ENCODE measurements at regions not wholly inside any gene's neighbourhood (a gene's known extent, or its start where the extent isn't known, plus 50 kb on each side); places are given as distances from the start of the nearest gene placed in this dataset.

DNA sequence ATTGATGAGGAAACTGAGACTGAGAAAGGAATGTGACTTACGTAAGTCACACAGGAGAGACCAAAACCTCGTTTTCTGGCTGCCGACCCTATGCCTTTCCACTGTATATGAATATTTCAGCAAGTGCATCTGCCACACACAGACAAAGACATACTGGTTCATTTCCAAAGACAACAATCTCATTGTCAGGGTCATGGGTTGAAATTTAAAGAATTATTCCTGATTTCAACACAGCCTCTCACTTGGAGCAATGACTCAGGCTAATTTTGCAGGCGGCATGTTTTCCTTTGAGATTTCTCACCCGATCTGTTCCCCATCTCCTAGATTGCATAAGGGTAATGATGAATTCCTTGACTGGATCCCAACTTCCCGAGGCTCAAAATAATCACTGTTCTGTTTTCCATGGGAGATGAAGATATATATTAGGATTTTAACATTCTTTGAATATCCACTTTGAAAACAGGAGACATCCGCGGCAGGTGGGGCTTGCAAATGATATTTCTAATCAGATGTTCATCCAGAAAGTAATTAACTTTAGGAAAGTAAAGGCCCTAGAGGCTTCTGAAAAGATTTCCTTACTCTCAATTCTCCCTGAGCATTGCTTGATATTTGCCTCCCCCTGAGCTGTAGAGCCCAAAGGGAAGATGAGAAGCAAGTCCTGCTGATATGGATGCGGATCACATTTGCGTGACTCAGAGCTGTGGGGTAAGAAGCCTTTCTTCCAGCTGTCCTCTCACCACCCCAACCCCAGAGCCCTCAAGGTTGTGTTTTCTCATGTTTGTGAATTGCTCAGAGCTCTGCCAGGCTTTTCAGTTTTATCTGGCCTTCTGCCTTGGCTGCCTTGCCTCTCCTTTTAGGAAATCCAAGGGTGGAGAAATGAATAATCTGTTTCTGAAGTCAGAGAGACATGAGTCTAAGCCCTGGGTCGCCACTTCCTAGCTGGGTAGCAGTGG, 361.1 kb upstream of the BOD1L1 start:
- H3F3A ChIP-seq (ENCODE audit: control insufficient read depth, insufficient read depth), result no peaks in the 10 kb centered on the region
- H3K9me2 ChIP-seq (replicated peaks; ENCODE audit: control insufficient read depth, low read length), result no peaks in the 10 kb centered on the region
- no peak overlapping the region for H3K4me2 ChIP-seq (ENCODE audit: low read length)
- H3K9me3 ChIP-seq (ENCODE audit: control insufficient read depth, insufficient read depth, low read length), result no peaks in the 10 kb centered on the region
- TF ChIP-seq EZH2phosphoT487 (IDR thresholded peaks at IDR 0.05; ENCODE audit: borderline replicate concordance, low read length), result no peak
- TF ChIP-seq CTCF (IDR thresholded peaks at IDR 0.05; ENCODE audit: low read depth, low read length, poor library complexity, severe bottlenecking), result no peak
- H3K4me3 ChIP-seq (ENCODE audit: low read length), result no peak overlapping the region
- no peaks in the 10 kb centered on the region for H3K27me3 ChIP-seq (ENCODE audit: control insufficient read depth, low read length)
- H3K36me3 ChIP-seq (ENCODE audit: control insufficient read depth, low read length), result no peaks in the 10 kb centered on the region
- no peaks in the 10 kb centered on the region for H4K20me1 ChIP-seq (ENCODE audit: control insufficient read depth, insufficient read depth, low read depth, low read length)
- no peaks in the 10 kb centered on the region for H3K4me1 ChIP-seq (ENCODE audit: control insufficient read depth, low read length)
- no peaks in the 10 kb centered on the region for H3K79me2 ChIP-seq (ENCODE audit: control insufficient read depth, low read length)
- H3K27ac ChIP-seq (ENCODE audit: low read depth, low read length), result no peak overlapping the region

DNA sequence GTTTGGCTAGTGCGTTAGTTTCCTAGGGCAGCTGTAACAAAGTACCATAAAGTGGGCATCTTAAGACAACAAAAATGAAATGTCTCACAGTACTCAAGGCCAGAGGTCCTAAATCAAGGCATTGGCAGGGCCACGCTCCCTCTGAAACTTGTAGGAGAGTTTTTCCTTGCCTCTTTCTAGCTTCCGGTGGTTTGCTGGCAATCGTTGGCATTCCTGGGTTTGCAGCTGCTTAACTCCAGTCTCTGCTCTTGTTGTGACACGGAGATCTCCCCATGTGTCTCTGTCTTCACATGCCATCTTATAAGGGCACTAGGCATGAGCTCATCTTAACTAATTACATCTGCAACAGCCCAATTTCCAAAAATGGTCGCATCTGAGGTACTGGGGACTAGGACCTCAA, 362.0 kb upstream of the BOD1L1 start:
- H4K20me1 ChIP-seq (ENCODE audit: control insufficient read depth, insufficient read depth, low read depth, low read length), result no peaks in the 10 kb centered on the region
- no peaks in the 10 kb centered on the region for H3K9me2 ChIP-seq (replicated peaks; ENCODE audit: control insufficient read depth, low read length)
- H3K4me2 ChIP-seq (ENCODE audit: low read length), result no peak overlapping the region
- H3F3A ChIP-seq (ENCODE audit: control insufficient read depth, insufficient read depth), result no peaks in the 10 kb centered on the region
- TF ChIP-seq CTCF (IDR thresholded peaks at IDR 0.05; ENCODE audit: low read depth, low read length, poor library complexity, severe bottlenecking), result no peak
- no peak for TF ChIP-seq EZH2phosphoT487 (IDR thresholded peaks at IDR 0.05; ENCODE audit: borderline replicate concordance, low read length)
- H3K79me2 ChIP-seq (ENCODE audit: control insufficient read depth, low read length), result no peaks in the 10 kb centered on the region
- H3K36me3 ChIP-seq (ENCODE audit: control insufficient read depth, low read length), result no peaks in the 10 kb centered on the region
- H3K4me1 ChIP-seq (ENCODE audit: control insufficient read depth, low read length), result no peaks in the 10 kb centered on the region
- H3K9me3 ChIP-seq (ENCODE audit: control insufficient read depth, insufficient read depth, low read length), result no peaks in the 10 kb centered on the region
- no peak overlapping the region for H3K4me3 ChIP-seq (ENCODE audit: low read length)
- H3K27me3 ChIP-seq (ENCODE audit: control insufficient read depth, low read length), result no peaks in the 10 kb centered on the region
- no peak overlapping the region for H3K27ac ChIP-seq (ENCODE audit: low read depth, low read length)

DNA sequence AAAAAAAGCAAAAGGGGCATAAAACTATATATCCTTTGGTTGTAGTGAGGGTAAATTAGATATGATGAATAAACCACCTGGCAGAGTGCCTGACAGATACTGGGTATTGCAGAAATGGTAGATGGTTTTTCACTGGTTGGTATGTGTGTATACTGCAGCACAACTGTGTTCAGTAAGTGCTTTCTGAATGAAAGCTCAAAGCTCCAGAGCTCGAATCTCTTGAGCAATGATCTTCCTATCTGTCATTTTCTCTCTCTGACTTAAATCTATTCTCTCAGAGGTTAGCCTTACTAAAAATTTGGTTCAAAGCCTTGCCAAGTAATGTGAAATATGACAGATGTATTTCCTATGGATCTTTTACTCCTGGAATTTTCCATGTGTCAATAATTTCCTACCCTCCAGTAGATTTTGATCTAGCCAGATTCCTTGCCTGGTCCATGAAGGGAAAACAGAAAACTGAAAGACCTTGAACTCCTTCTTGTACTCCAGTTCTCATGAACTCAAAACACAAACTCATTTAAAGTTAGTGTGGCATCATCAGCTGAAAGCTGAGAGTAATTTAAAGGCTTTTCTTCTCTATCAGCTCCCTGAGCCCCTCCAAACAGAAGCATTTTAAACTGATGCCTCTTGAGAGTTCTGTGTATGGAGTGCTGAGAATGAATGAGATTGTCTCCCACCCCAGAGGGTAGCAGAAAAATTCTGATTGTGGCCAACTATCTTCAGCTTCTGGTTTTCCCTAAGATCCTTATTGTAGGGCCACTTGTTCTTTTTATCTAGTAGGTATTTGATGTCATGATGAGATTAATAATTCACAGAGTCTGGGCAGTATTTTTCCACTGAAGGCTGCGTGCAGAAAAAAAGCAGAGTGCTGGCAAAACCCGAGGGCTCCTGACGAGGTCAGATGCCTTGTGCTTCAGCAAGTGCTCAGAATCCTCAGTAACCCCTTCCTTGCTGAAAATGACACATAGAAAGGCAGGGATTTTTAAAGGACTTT, 363.4 kb upstream of the BOD1L1 start:
- H4K20me1 ChIP-seq (ENCODE audit: control insufficient read depth, insufficient read depth, low read depth, low read length), result no peaks in the 10 kb centered on the region
- no peaks in the 10 kb centered on the region for H3K9me3 ChIP-seq (ENCODE audit: control insufficient read depth, insufficient read depth, low read length)
- TF ChIP-seq CTCF (IDR thresholded peaks at IDR 0.05; ENCODE audit: low read depth, low read length, poor library complexity, severe bottlenecking) (no peak), EZH2phosphoT487 (IDR thresholded peaks at IDR 0.05; ENCODE audit: borderline replicate concordance, low read length) (no peak)
- H3K4me1 ChIP-seq (ENCODE audit: control insufficient read depth, low read length), result no peaks in the 10 kb centered on the region
- H3K9me2 ChIP-seq (replicated peaks; ENCODE audit: control insufficient read depth, low read length), result no peaks in the 10 kb centered on the region
- H3K36me3 ChIP-seq (ENCODE audit: control insufficient read depth, low read length), result no peaks in the 10 kb centered on the region
- no peaks in the 10 kb centered on the region for H3F3A ChIP-seq (ENCODE audit: control insufficient read depth, insufficient read depth)
- no peak overlapping the region for H3K4me2 ChIP-seq (ENCODE audit: low read length)
- no peaks in the 10 kb centered on the region for H3K27me3 ChIP-seq (ENCODE audit: control insufficient read depth, low read length)
- no peak overlapping the region for H3K27ac ChIP-seq (ENCODE audit: low read depth, low read length)
- H3K4me3 ChIP-seq (ENCODE audit: low read length), result no peak overlapping the region
- H3K79me2 ChIP-seq (ENCODE audit: control insufficient read depth, low read length), result no peaks in the 10 kb centered on the region

Data from DOHH2 (cell line).